ENCODE measurements at regions not wholly inside any gene's neighbourhood (a gene's known extent, or its start where the extent isn't known, plus 50 kb on each side); places are given as distances from the start of the nearest gene placed in this dataset.

GRCh38 chr2:41735006-41735405 lies 312.8 kb upstream of the PKDCC start:
- FAIRE-seq (no peak), DNase-seq (ENCODE audit: low read depth) (no peak)
- Histone ChIP-seq H3K79me2 (ENCODE audit: insufficient read depth, low read length) (no peaks in the 10 kb centered on the region), H3K4me2 (ENCODE audit: low read length) (no peak overlapping the region), H3K9ac (ENCODE audit: low read length) (no peak overlapping the region), H3K27me3 (ENCODE audit: insufficient read depth, low read length) (peaks cover 2% of the 10 kb centered on the region), H2AFZ (ENCODE audit: low read depth, low read length) (no peak overlapping the region), H3K36me3 (ENCODE audit: insufficient read depth, low read length) (no peaks in the 10 kb centered on the region), H3K4me3 (ENCODE audit: insufficient read depth, low read depth, low read length) (no peak overlapping the region), H3K27ac (ENCODE audit: low read depth, low read length) (no peak overlapping the region), H4K20me1 (ENCODE audit: insufficient read depth, low read length) (no peaks in the 10 kb centered on the region), H3K9me3 (ENCODE audit: insufficient read depth, low read depth, low read length) (no peaks in the 10 kb centered on the region), H3K4me1 (ENCODE audit: insufficient read depth, low read length) (no peaks in the 10 kb centered on the region)
- Mint-ChIP-seq H3K9me3 (ENCODE audit: unreplicated experiment) (peaks cover 2% of the 10 kb centered on the region), H3K27me3 (ENCODE audit: low read depth, unreplicated experiment) (no peaks in the 10 kb centered on the region), H3K4me1 (ENCODE audit: low read depth, unreplicated experiment) (no peaks in the 10 kb centered on the region), H3K27ac (ENCODE audit: unreplicated experiment) (no peak overlapping the region), H3K36me3 (ENCODE audit: low read depth, unreplicated experiment) (no peaks in the 10 kb centered on the region), H3K4me3 (ENCODE audit: unreplicated experiment) (no peak overlapping the region)
- no peak for TF ChIP-seq EZH2 (IDR thresholded peaks at IDR 0.05; ENCODE audit: insufficient read depth, low read length)
- TF ChIP-seq, protein P1, sequence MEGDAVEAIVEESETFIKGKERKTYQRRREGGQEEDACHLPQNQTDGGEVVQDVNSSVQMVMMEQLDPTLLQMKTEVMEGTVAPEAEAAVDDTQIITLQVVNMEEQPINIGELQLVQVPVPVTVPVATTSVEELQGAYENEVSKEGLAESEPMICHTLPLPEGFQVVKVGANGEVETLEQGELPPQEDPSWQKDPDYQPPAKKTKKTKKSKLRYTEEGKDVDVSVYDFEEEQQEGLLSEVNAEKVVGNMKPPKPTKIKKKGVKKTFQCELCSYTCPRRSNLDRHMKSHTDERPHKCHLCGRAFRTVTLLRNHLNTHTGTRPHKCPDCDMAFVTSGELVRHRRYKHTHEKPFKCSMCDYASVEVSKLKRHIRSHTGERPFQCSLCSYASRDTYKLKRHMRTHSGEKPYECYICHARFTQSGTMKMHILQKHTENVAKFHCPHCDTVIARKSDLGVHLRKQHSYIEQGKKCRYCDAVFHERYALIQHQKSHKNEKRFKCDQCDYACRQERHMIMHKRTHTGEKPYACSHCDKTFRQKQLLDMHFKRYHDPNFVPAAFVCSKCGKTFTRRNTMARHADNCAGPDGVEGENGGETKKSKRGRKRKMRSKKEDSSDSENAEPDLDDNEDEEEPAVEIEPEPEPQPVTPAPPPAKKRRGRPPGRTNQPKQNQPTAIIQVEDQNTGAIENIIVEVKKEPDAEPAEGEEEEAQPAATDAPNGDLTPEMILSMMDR (IDR thresholded peaks at IDR 0.05; ENCODE audit: insufficient read depth, low read depth, low read length): no peak

GRCh38 chr2:41735476-41735875 lies 312.3 kb upstream of the PKDCC start:
- H3K4me2 ChIP-seq (ENCODE audit: low read length): no peak overlapping the region
- Mint-ChIP-seq H3K36me3 (ENCODE audit: low read depth, unreplicated experiment) (no peaks in the 10 kb centered on the region), H3K27me3 (ENCODE audit: low read depth, unreplicated experiment) (no peaks in the 10 kb centered on the region), H3K4me1 (ENCODE audit: low read depth, unreplicated experiment) (no peaks in the 10 kb centered on the region), H3K4me3 (ENCODE audit: unreplicated experiment) (no peak overlapping the region), H3K9me3 (ENCODE audit: unreplicated experiment) (peaks cover 2% of the 10 kb centered on the region), H3K27ac (ENCODE audit: unreplicated experiment) (peak overlapping the region; percentile 7)
- no peaks in the 10 kb centered on the region for H3K79me2 ChIP-seq (ENCODE audit: insufficient read depth, low read length)
- H3K27me3 ChIP-seq (ENCODE audit: insufficient read depth, low read length): peaks cover 2% of the 10 kb centered on the region
- H4K20me1 ChIP-seq (ENCODE audit: insufficient read depth, low read length): no peaks in the 10 kb centered on the region
- TF ChIP-seq EZH2 (IDR thresholded peaks at IDR 0.05; ENCODE audit: insufficient read depth, low read length): no peak
- TF ChIP-seq, protein P1 (IDR thresholded peaks at IDR 0.05; ENCODE audit: insufficient read depth, low read depth, low read length): no peak
- H3K4me1 ChIP-seq (ENCODE audit: insufficient read depth, low read length): no peaks in the 10 kb centered on the region
- no peak overlapping the region for H2AFZ ChIP-seq (ENCODE audit: low read depth, low read length)
- FAIRE-seq (no peak), DNase-seq (ENCODE audit: low read depth) (no peak)
- H3K27ac ChIP-seq (ENCODE audit: low read depth, low read length): no peak overlapping the region
- H3K4me3 ChIP-seq (ENCODE audit: insufficient read depth, low read depth, low read length): no peak overlapping the region
- H3K9me3 ChIP-seq (ENCODE audit: insufficient read depth, low read depth, low read length): no peaks in the 10 kb centered on the region
- H3K36me3 ChIP-seq (ENCODE audit: insufficient read depth, low read length): no peaks in the 10 kb centered on the region
- no peak overlapping the region for H3K9ac ChIP-seq (ENCODE audit: low read length)

GRCh38 chr2:41736105-41736567 lies 311.7 kb upstream of the PKDCC start:
- Histone ChIP-seq H3K4me3 (ENCODE audit: insufficient read depth, low read depth, low read length) (no peak overlapping the region), H3K9ac (ENCODE audit: low read length) (no peak overlapping the region), H4K20me1 (ENCODE audit: insufficient read depth, low read length) (no peaks in the 10 kb centered on the region), H3K27me3 (ENCODE audit: insufficient read depth, low read length) (peaks cover 2% of the 10 kb centered on the region), H3K4me2 (ENCODE audit: low read length) (no peak overlapping the region), H2AFZ (ENCODE audit: low read depth, low read length) (no peak overlapping the region), H3K36me3 (ENCODE audit: insufficient read depth, low read length) (no peaks in the 10 kb centered on the region), H3K9me3 (ENCODE audit: insufficient read depth, low read depth, low read length) (no peaks in the 10 kb centered on the region), H3K79me2 (ENCODE audit: insufficient read depth, low read length) (no peaks in the 10 kb centered on the region), H3K4me1 (ENCODE audit: insufficient read depth, low read length) (no peaks in the 10 kb centered on the region), H3K27ac (ENCODE audit: low read depth, low read length) (no peak overlapping the region)
- H3K36me3 Mint-ChIP-seq (ENCODE audit: low read depth, unreplicated experiment): no peaks in the 10 kb centered on the region
- peaks cover 2% of the 10 kb centered on the region for H3K27me3 Mint-ChIP-seq (ENCODE audit: low read depth, unreplicated experiment)
- no peak overlapping the region for H3K4me3 Mint-ChIP-seq (ENCODE audit: unreplicated experiment)
- TF ChIP-seq, protein P1 (IDR thresholded peaks at IDR 0.05; ENCODE audit: insufficient read depth, low read depth, low read length): no peak
- TF ChIP-seq EZH2 (IDR thresholded peaks at IDR 0.05; ENCODE audit: insufficient read depth, low read length): no peak
- H3K4me1 Mint-ChIP-seq (ENCODE audit: low read depth, unreplicated experiment): no peaks in the 10 kb centered on the region
- DNase-seq (ENCODE audit: low read depth) (peak; percentile 14), FAIRE-seq (no peak)
- H3K27ac Mint-ChIP-seq (ENCODE audit: unreplicated experiment): no peak overlapping the region
- H3K9me3 Mint-ChIP-seq (ENCODE audit: unreplicated experiment): peaks cover 2% of the 10 kb centered on the region

All from astrocyte (in vitro differentiated cells and primary cell).